HEK293 (cell line): ENCODE measurements at regions not wholly inside any gene's neighbourhood (a gene's known extent, or its start where the extent isn't known, plus 50 kb on each side); places are given as distances from the start of the nearest gene placed in this dataset.

ENCODE experiments used
- CTCF ChIA-PET: fragments of 350-600 bp; formaldehyde crosslinking; extraction: SDS; loops from one replicate; lab custom pipeline; 2021; ENCODE audit warnings: antibody characterized with exemption; lab: Yijun Ruan, JAX
- POLR2A ChIA-PET: fragments of 300-600 bp; formaldehyde crosslinking; extraction: SDS; loops from one replicate; lab custom pipeline; 2020; ENCODE audit warnings: antibody characterized with exemption, inconsistent platforms; lab: Yijun Ruan, JAX
- H3K27ac ChIP-seq: fragments of 200-500 bp; sonication (Bioruptor generic); 2 replicates; pipeline ENCODE4 v1.5.1; 2014; ENCODE audit warnings: low read depth, low read length, control low read depth, inconsistent platforms; ENCODE audit errors: extremely low read depth
- H3K36me3 ChIP-seq, 2 experiments: fragments of 200-500 bp in 1 of 2; sonication (Bioruptor generic) in 1 of 2; 1 replicate in 1 of 2; 2 replicates in 1 of 2; pipeline ENCODE4 v1.5.1; 2014 to 2017; ENCODE audit warnings: inconsistent platforms in 2 of 2, low read length in 2 of 2; ENCODE audit not compliant: control insufficient read depth in 2 of 2, insufficient read depth in 1 of 2
- H3K4me1 ChIP-seq: fragments of 200-500 bp; sonication (Bioruptor generic); 2 replicates; pipeline ENCODE4 v1.5.1; 2014; ENCODE audit warnings: mild to moderate bottlenecking, low read length, inconsistent platforms; ENCODE audit not compliant: control insufficient read depth, insufficient read depth
- H3K4me3 ChIP-seq: 2 replicates; pipeline ENCODE4 v1.5.1; 2011; ENCODE audit warnings: low read depth, mild to moderate bottlenecking, control low read depth, low read length, moderate library complexity
- H3K9me3 ChIP-seq: fragments of 200-500 bp; sonication (Bioruptor generic); 2 replicates; pipeline ENCODE4 v1.5.1; 2014; ENCODE audit warnings: low read depth, low read length, inconsistent platforms; ENCODE audit not compliant: control insufficient read depth, insufficient read depth
- ELK4 ChIP-seq: IDR thresholded peaks from 2 replicates; pipeline ENCODE4 v1.6.1; 2011; ENCODE audit warnings: mild to moderate bottlenecking, low read depth, low read length, borderline replicate concordance
- HOXC10 ChIP-seq: sonication (generic); formaldehyde crosslinking; IDR thresholded peaks from 2 replicates; pipeline ENCODE4 v1.8.1; 2023; ENCODE audit warnings: mild to moderate bottlenecking, missing genetic modification reagents
- MYNN ChIP-seq: fragments of 450-650 bp; formaldehyde crosslinking; IDR thresholded peaks from 2 replicates; pipeline ENCODE4 v1.5.1; 2016; ENCODE audit warnings: missing biosample characterization, missing genetic modification characterization, borderline replicate concordance
- RBAK ChIP-seq: fragments of 450-650 bp; formaldehyde crosslinking; IDR thresholded peaks from 2 replicates; pipeline ENCODE4 v1.5.1; 2016; ENCODE audit warnings: missing biosample characterization, missing genetic modification characterization
- SP2 ChIP-seq: fragments of 450-650 bp; formaldehyde crosslinking; IDR thresholded peaks from 2 replicates; pipeline ENCODE4 v1.5.1; 2016; ENCODE audit warnings: missing biosample characterization, missing genetic modification characterization
- ZBTB11 ChIP-seq: fragments of 450-650 bp; formaldehyde crosslinking; conservative IDR thresholded peaks from 2 replicates; pipeline ENCODE4 v1.5.1; 2016; ENCODE audit warnings: low read depth, missing biosample characterization, missing genetic modification characterization
- ZNF292 ChIP-seq: fragments of 450-650 bp; formaldehyde crosslinking; IDR thresholded peaks from 2 replicates; pipeline ENCODE4 v1.5.1; 2016; ENCODE audit warnings: low read depth, missing biosample characterization, missing genetic modification characterization, borderline replicate concordance
- ZNF350 ChIP-seq: fragments of 450-650 bp; formaldehyde crosslinking; IDR thresholded peaks from 2 replicates; pipeline ENCODE4 v1.5.0; 2017; ENCODE audit warnings: missing biosample characterization, mild to moderate bottlenecking, missing genetic modification characterization
- ZNF394 ChIP-seq: fragments of 450-650 bp; formaldehyde crosslinking; IDR thresholded peaks from 2 replicates; pipeline ENCODE4 v1.5.1; 2016; ENCODE audit warnings: missing biosample characterization, missing genetic modification characterization, mild to moderate bottlenecking, moderate library complexity, borderline replicate concordance
- ZNF473 ChIP-seq: fragments of 450-650 bp; formaldehyde crosslinking; IDR thresholded peaks from 2 replicates; pipeline ENCODE4 v1.5.1; 2017; ENCODE audit warnings: missing biosample characterization, missing genetic modification characterization
- ZNF571 ChIP-seq: fragments of 450-650 bp; formaldehyde crosslinking; IDR thresholded peaks from 2 replicates; pipeline ENCODE4 v1.5.0; 2017; ENCODE audit warnings: missing biosample characterization, missing genetic modification characterization
- ZNF585B ChIP-seq: fragments of 450-650 bp; formaldehyde crosslinking; IDR thresholded peaks from 2 replicates; pipeline ENCODE4 v1.5.1; 2016; ENCODE audit warnings: missing biosample characterization, missing genetic modification characterization
- ZNF645 ChIP-seq: fragments of 450-650 bp; formaldehyde crosslinking; IDR thresholded peaks from 2 replicates; pipeline ENCODE4; 2016; ENCODE audit warnings: missing biosample characterization, missing genetic modification characterization
- ZNF658 ChIP-seq: fragments of 450-650 bp; formaldehyde crosslinking; IDR thresholded peaks from 2 replicates; pipeline ENCODE4; 2016; ENCODE audit warnings: missing biosample characterization, missing genetic modification characterization
- ZNF76 ChIP-seq: fragments of 450-650 bp; formaldehyde crosslinking; IDR thresholded peaks from 2 replicates; pipeline ENCODE4; 2016; ENCODE audit warnings: low read depth, missing biosample characterization, missing genetic modification characterization, borderline replicate concordance
- ZNF830 ChIP-seq: fragments of 450-650 bp; IDR thresholded peaks from 2 replicates; pipeline ENCODE4 v1.5.0; 2018; ENCODE audit warnings: missing biosample characterization, missing genetic modification characterization, low read depth, mild to moderate bottlenecking, moderate library complexity
- TF ChIP-seq, protein P1 (sequence below): sonication (generic); formaldehyde crosslinking; IDR thresholded peaks from 2 replicates; pipeline ENCODE4 v1.8.1; 2022; ENCODE audit warnings: mild to moderate bottlenecking, moderate library complexity, missing genetic modification reagents
- TF ChIP-seq, protein P2 (sequence below): fragments of 450-650 bp; formaldehyde crosslinking; IDR thresholded peaks from 2 replicates; pipeline ENCODE4 v1.5.1; 2016; ENCODE audit warnings: missing biosample characterization, missing genetic modification characterization
- TF ChIP-seq, protein P3 (sequence below): fragments of 450-650 bp; formaldehyde crosslinking; IDR thresholded peaks from 2 replicates; pipeline ENCODE4 v1.5.1; 2016; ENCODE audit warnings: missing biosample characterization, missing genetic modification characterization

DNA sequence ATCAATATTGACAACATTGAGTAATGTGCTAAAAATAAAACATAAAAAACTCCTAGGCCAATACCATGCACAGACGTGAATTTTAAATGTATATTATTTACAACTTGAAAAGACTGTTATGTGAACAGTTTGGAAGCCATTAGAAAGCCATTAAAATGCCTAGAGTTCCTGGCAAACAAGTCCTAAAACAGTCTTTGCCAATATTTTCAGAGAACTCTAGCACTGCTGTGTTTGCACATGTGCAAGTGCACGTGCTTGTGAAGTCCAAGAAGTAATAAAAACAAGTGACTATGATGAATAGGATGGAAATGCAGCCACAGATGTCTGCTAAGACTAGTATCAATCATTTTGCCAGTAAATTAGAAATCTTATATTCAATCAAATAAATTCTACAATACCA is 1447.6 kb downstream of the GRIK2 start:
- Histone ChIP-seq H3K9me3 (no peaks in the 10 kb centered on the region), H3K27ac (no peak overlapping the region)
- CTCF ChIA-PET: interaction anchor here (0.6 kb wide), 1 partner anchor 283 kb away, joined by 3 read pairs; no protein-coding TSS in a partner anchor

DNA sequence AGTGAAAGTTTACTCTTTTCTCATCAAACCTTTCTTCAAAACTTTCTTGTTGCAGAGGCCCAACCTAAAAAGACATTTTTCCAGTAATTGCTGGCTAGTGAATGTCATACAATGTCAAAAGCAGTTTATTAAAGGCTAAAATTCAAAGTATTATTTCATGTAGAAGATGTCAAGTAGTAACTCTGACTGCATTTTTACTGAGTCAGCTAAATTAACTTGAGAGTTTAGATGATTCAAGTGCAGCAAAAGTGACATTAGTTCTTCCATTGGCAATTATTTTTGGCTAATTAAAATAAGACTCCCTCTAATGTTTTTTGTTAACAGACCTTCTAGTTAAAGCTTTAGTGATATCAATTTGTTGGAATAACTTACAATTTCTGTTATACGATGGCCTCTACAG is 1438.5 kb downstream of the GRIK2 start:
- POLR2A ChIA-PET: no interaction called here
- TF ChIP-seq ZNF473 (tag by site-specific recombination): no peak
- no peak for TF ChIP-seq ZNF585B (tag by site-specific recombination)
- TF ChIP-seq ZNF658: no peak
- TF ChIP-seq, protein P1, sequence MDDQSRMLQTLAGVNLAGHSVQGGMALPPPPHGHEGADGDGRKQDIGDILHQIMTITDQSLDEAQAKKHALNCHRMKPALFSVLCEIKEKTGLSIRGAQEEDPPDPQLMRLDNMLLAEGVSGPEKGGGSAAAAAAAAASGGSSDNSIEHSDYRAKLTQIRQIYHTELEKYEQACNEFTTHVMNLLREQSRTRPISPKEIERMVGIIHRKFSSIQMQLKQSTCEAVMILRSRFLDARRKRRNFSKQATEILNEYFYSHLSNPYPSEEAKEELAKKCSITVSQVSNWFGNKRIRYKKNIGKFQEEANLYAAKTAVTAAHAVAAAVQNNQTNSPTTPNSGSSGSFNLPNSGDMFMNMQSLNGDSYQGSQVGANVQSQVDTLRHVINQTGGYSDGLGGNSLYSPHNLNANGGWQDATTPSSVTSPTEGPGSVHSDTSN (CRISPR knock-in tag): no peak
- TF ChIP-seq, all 188 proteins: peak for 0
- H3K27ac ChIP-seq: no peak overlapping the region
- no peaks in the 10 kb centered on the region for H3K4me1 ChIP-seq
- no peak overlapping the region for H3K4me3 ChIP-seq
- CTCF ChIA-PET: interaction anchor here (0.7 to 1.3 kb wide), 2 partner anchors 13 to 81 kb away, joined by 3 to 6 read pairs; no protein-coding TSS in a partner anchor
- H3K36me3 ChIP-seq: no peaks in the 10 kb centered on the region
- H3K9me3 ChIP-seq: no peaks in the 10 kb centered on the region

More for the DNA sequence above, 1447.6 kb downstream of the GRIK2 start:
- Histone ChIP-seq H3K36me3 (no peaks in the 10 kb centered on the region), H3K4me3 (no peak overlapping the region), H3K4me1 (no peaks in the 10 kb centered on the region)
- POLR2A ChIA-PET: no interaction called here
- TF ChIP-seq ZNF394: no peak
- no peak for TF ChIP-seq ZBTB11 (tag by site-specific recombination)
- no peak for TF ChIP-seq HOXC10 (CRISPR knock-in tag)
- TF ChIP-seq, protein P2, sequence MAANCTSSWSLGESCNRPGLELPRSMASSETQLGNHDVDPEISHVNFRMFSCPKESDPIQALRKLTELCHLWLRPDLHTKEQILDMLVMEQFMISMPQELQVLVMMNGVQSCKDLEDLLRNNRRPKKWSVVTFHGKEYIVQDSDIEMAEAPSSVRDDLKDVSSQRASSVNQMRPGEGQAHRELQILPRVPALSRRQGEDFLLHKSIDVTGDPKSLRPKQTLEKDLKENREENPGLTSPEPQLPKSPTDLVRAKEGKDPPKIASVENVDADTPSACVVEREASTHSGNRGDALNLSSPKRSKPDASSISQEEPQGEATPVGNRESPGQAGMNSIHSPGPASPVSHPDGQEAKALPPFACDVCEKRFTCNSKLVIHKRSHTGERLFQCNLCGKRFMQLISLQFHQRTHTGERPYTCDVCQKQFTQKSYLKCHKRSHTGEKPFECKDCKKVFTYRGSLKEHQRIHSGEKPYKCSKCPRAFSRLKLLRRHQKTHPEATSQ (tag by site-specific recombination): no peak
- TF ChIP-seq ZNF76 (tag by site-specific recombination): no peak
- TF ChIP-seq ZNF645 (tag by site-specific recombination): no peak
- TF ChIP-seq ZNF571 (tag by site-specific recombination): no peak
- TF ChIP-seq SP2 (tag by site-specific recombination): no peak
- TF ChIP-seq ELK4: no peak
- TF ChIP-seq ZNF830 (tag by site-specific recombination): no peak
- TF ChIP-seq MYNN: no peak
- no peak for TF ChIP-seq ZNF292 (tag by site-specific recombination)
- TF ChIP-seq, protein P3, sequence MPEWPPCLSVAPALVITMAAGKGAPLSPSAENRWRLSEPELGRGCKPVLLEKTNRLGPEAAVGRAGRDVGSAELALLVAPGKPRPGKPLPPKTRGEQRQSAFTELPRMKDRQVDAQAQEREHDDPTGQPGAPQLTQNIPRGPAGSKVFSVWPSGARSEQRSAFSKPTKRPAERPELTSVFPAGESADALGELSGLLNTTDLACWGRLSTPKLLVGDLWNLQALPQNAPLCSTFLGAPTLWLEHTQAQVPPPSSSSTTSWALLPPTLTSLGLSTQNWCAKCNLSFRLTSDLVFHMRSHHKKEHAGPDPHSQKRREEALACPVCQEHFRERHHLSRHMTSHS (tag by site-specific recombination): no peak
- TF ChIP-seq ZNF350 (tag by site-specific recombination): no peak
- TF ChIP-seq RBAK: no peak
